Left renal cortex interstitium (tissue), 4 donors: ENCODE measurements at regions not wholly inside any gene's neighbourhood (a gene's known extent, or its start where the extent isn't known, plus 50 kb on each side); places are given as distances from the start of the nearest gene placed in this dataset.

Experiments
- DNase-seq, 4 donors: peaks; one replicate each; pipeline ENCODE4 v3.0.0-alpha.2; 2013; ENCODE audit warnings: low read depth in 4 of 4, low spot score in 2 of 4, missing footprints in 1 of 4

- DNase-seq: no peak
Measured at GRCh38 chr4:31334086-31334910, 614.1 kb downstream of the PCDH7 start.

- DNase-seq: no peak
Measured at GRCh38 chr4:31338000-31338399, 617.8 kb downstream of the PCDH7 start.

- no peak for DNase-seq
Measured at GRCh38 chr4:31341601-31342359, 621.6 kb downstream of the PCDH7 start.

- no peak for DNase-seq
Measured at GRCh38 chr4:31343061-31343460, 622.9 kb downstream of the PCDH7 start.

GRCh38 chr4:31349907-31350306 is 629.7 kb downstream of the PCDH7 start:
- no peak for DNase-seq

GRCh38 chr4:31351695-31352094 is 631.5 kb downstream of the PCDH7 start:
- no peak for DNase-seq

- no peak for DNase-seq
Measured at GRCh38 chr4:31356839-31357238, 636.7 kb downstream of the PCDH7 start.

- no peak for DNase-seq
Measured at GRCh38 chr4:31360786-31361185, 640.6 kb downstream of the PCDH7 start.

GRCh38 chr4:31362756-31363155 is 642.6 kb downstream of the PCDH7 start:
- no peak for DNase-seq

- DNase-seq: no peak
Measured at GRCh38 chr4:31365006-31365690, 645.0 kb downstream of the PCDH7 start.

GRCh38 chr4:31366041-31366440 is 645.9 kb downstream of the PCDH7 start:
- DNase-seq: no peak

- peak in 2 of 4 donors; percentile 18 to 33 for DNase-seq
Measured at GRCh38 chr4:31370866-31371465, 650.8 kb downstream of the PCDH7 start.

- no peak for DNase-seq
Measured at GRCh38 chr4:31374256-31374960, 654.2 kb downstream of the PCDH7 start.

GRCh38 chr4:31375936-31376335 is 655.8 kb downstream of the PCDH7 start:
- no peak for DNase-seq

GRCh38 chr4:31379364-31379763 is 659.2 kb downstream of the PCDH7 start:
- DNase-seq: no peak

- no peak for DNase-seq
Measured at GRCh38 chr4:31383767-31384166, 663.6 kb downstream of the PCDH7 start.

GRCh38 chr4:31390849-31391248 is 670.7 kb downstream of the PCDH7 start:
- DNase-seq: no peak

- DNase-seq: no peak
Measured at GRCh38 chr4:31391976-31392375, 671.8 kb downstream of the PCDH7 start.

GRCh38 chr4:31392923-31393322 is 672.8 kb downstream of the PCDH7 start:
- no peak for DNase-seq

GRCh38 chr4:31408121-31408520 is 688.0 kb downstream of the PCDH7 start:
- no peak for DNase-seq
